ENCODE measurements at regions not wholly inside any gene's neighbourhood (a gene's known extent, or its start where the extent isn't known, plus 50 kb on each side); places are given as distances from the start of the nearest gene placed in this dataset.

DNA sequence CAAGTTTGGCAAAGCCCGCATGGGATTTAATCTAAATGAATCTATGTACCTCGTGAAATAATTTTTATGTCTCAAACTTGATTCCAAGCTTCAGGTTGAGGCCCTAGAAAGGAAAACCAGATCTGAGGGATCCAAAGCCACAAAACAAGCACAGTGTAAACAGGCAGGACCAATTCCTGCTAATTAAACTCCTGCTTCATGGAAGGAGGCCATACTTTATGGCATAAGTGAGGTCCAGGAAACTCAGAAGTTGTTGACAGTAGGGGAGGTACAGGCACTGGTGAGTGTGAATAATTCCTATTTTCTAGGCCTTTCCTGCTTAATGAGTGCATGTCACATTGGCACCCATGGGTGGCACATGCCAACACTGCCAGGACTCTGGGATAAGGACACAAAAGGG is 648.6 kb upstream of the SGCD start:
- intact Hi-C loops (cut with DNase I): no loop called here
- no peak for TF ChIP-seq CTCF (IDR thresholded peaks at IDR 0.05)
- no peak for TF ChIP-seq POLR2A (IDR thresholded peaks at IDR 0.05)

GRCh38 chr5:155679530-155679929 is 647.4 kb upstream of the SGCD start:
- ATAC-seq (no peak), DNase-seq (no peak)
- no peaks in the 10 kb centered on the region for H3K27me3 ChIP-seq
- intact Hi-C loops (cut with DNase I): no loop called here
- H3K9me3 ChIP-seq: peaks cover 0 to 31% (median 6%) of the 10 kb centered on the region in 12 donors
- WGBS, 4 donors: 48 to 60% (median 51%) methylated on average over 1 of the region's 1 CpG
- no peaks in the 10 kb centered on the region for H3K36me3 ChIP-seq
- no peaks in the 10 kb centered on the region for H3K4me1 ChIP-seq
- no peak overlapping the region for H3K4me3 ChIP-seq
- TF ChIP-seq CTCF (IDR thresholded peaks at IDR 0.05): no peak
- TF ChIP-seq POLR2A (IDR thresholded peaks at IDR 0.05): no peak
- no peak overlapping the region for H3K27ac ChIP-seq

More for the DNA sequence above, 648.6 kb upstream of the SGCD start:
- H3K4me3 ChIP-seq: no peak overlapping the region
- DNase-seq (no peak), ATAC-seq (no peak)
- no peaks in the 10 kb centered on the region for H3K36me3 ChIP-seq
- 68 to 77% (median 70%) methylated on average over 2 of the region's 2 CpGs for WGBS, 4 donors
- peaks cover 0 to 32% (median 6%) of the 10 kb centered on the region in 12 donors for H3K9me3 ChIP-seq
- no peak overlapping the region for H3K27ac ChIP-seq
- H3K4me1 ChIP-seq: no peaks in the 10 kb centered on the region
- no peaks in the 10 kb centered on the region for H3K27me3 ChIP-seq

GRCh38 chr5:155684417-155684816 is 642.5 kb upstream of the SGCD start:
- Histone ChIP-seq H3K27me3 (no peaks in the 10 kb centered on the region), H3K36me3 (no peaks in the 10 kb centered on the region), H3K4me3 (no peak overlapping the region), H3K9me3 (peaks cover 0 to 5% (median 0%) of the 10 kb centered on the region in 12 donors), H3K27ac (no peak overlapping the region), H3K4me1 (no peaks in the 10 kb centered on the region)
- TF ChIP-seq CTCF (IDR thresholded peaks at IDR 0.05): no peak
- no peak for DNase-seq
- intact Hi-C loops (cut with DNase I): no loop called here
- no peak for ATAC-seq

DNA sequence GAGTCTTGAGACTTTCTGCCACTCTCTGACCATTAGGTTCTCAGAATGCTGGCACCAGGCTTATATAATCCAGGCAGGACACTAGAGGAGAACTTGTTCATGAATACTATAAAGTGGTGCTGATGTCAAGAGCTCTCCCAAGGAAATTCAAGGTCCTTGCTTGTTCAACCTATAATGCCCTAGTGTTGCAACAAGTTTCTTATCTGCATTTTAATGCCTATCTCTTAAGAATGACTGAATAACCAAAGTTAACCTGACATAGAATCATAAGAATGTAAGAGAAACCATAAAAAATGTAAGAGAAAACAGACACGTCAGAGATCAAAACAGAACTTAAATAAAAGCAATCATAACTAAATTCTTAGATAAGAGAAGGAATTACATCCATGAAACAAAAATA is 640.8 kb upstream of the SGCD start:
- DNase-seq (no peak), ATAC-seq (no peak)
- Histone ChIP-seq H3K4me1 (peaks cover 0 to 4% (median 0%) of the 10 kb centered on the region in 12 donors), H3K4me3 (no peak overlapping the region), H3K36me3 (no peaks in the 10 kb centered on the region), H3K27ac (no peak overlapping the region), H3K27me3 (no peaks in the 10 kb centered on the region), H3K9me3 (peaks cover 0 to 5% (median 0%) of the 10 kb centered on the region in 12 donors)
- intact Hi-C loops (cut with DNase I): no loop called here
- TF ChIP-seq CTCF (IDR thresholded peaks at IDR 0.05): no peak
- no peak for TF ChIP-seq POLR2A (IDR thresholded peaks at IDR 0.05)
- 35 to 74% (median 67%) methylated on average over 1 of the region's 1 CpG for WGBS, 4 donors
